GM12878 (cell line): ENCODE measurements at regions not wholly inside any gene's neighbourhood (a gene's known extent, or its start where the extent isn't known, plus 50 kb on each side); places are given as distances from the start of the nearest gene placed in this dataset.
A peak's percentile ranks its signal among the peaks of the same experiment; 100 is the strongest.

Experiments used
- ATAC-seq: fragments of 200-7000 bp; cut with Tn5 transposase; 3 replicates; pipeline ENCODE4 v1.9.1; 2020; ENCODE audit warnings: mild to moderate bottlenecking, moderate library complexity
- BruUV-seq: library from RNA; stranded (reverse); fragments of 400-500 nt; replicated peaks from 2 replicates; lab custom pipeline; 2021; lab: Mats Ljungman, UMichigan
- CTCF ChIA-PET: fragments of 300-600 bp; sonication (Branson Sonifier 250); formaldehyde crosslinking; extraction: SDS; loops from one replicate; lab custom pipeline; 2021; ENCODE audit warnings: inconsistent platforms; lab: Yijun Ruan, JAX
- POLR2A ChIA-PET: fragments of 350-600 bp; formaldehyde crosslinking; extraction: SDS; loops from one replicate; lab custom pipeline; 2021; ENCODE audit warnings: inconsistent platforms; lab: Charles Lee
- RAD21 ChIA-PET: fragments of 300-600 bp; sonication (Branson Sonifier 250); formaldehyde crosslinking; loops from one replicate; lab custom pipeline; 2023; ENCODE audit warnings: antibody characterized with exemption; ENCODE audit not compliant: unreplicated experiment; lab: Charles Lee
- SMC1A ChIA-PET: fragments of 300-600 bp; sonication (Branson Sonifier 250); formaldehyde crosslinking; loops from one replicate; lab custom pipeline; 2023; ENCODE audit not compliant: unreplicated experiment, uncharacterized antibody; lab: Charles Lee
- DNase-seq: peaks from one replicate; pipeline ENCODE4 v3.0.0-alpha.2; 2011; ENCODE audit warnings: low read depth, low spot score
- FAIRE-seq: peaks from 3 replicates; lab custom pipeline; 2011; peaks lifted over from hg19 to GRCh38; lab: Jason Lieb, UNC
- H2AFZ ChIP-seq: 2 replicates; pipeline ENCODE4 v1.6.0; 2011; ENCODE audit warnings: low read depth, low read length, control low read depth; ENCODE audit not compliant: control insufficient read depth
- H3K27ac ChIP-seq: 2 replicates; pipeline ENCODE4 v1.5.1; 2011; ENCODE audit warnings: control low read depth; ENCODE audit not compliant: control insufficient read depth, insufficient read depth
- H3K27me3 ChIP-seq, 2 experiments: replicated peaks in 1 of 2; 2 replicates each; pipeline versions ENCODE4 v1.6.0 to v1.6.1; 2011; ENCODE audit warnings: low read length in 1 of 2; ENCODE audit not compliant: control insufficient read depth in 2 of 2, insufficient read depth in 2 of 2
- H3K36me3 ChIP-seq, 2 experiments: 2 replicates each; pipeline ENCODE4 v1.5.1; 2011; ENCODE audit warnings: low read length in 1 of 2; ENCODE audit not compliant: control insufficient read depth in 2 of 2, insufficient read depth in 2 of 2
- H3K4me1 ChIP-seq: 2 replicates; pipeline ENCODE4 v1.6.1; 2011; ENCODE audit warnings: mild to moderate bottlenecking, low read length, moderate library complexity, mixed read lengths; ENCODE audit not compliant: control insufficient read depth, insufficient read depth
- H3K4me2 ChIP-seq: 2 replicates; pipeline ENCODE4 v1.6.0; 2011; ENCODE audit warnings: control low read depth; ENCODE audit not compliant: control insufficient read depth, insufficient read depth
- H3K4me3 ChIP-seq: fragments of 200-600 bp; sonication (generic); 2 replicates; pipeline ENCODE4 v1.5.1; 2016
- H3K79me2 ChIP-seq: 2 replicates; pipeline ENCODE4 v1.6.0; 2011; ENCODE audit warnings: low read length; ENCODE audit not compliant: control insufficient read depth, insufficient read depth
- H3K9ac ChIP-seq: 2 replicates; pipeline ENCODE4 v1.8.0; 2011; ENCODE audit warnings: low read length, control low read depth, mixed read lengths; ENCODE audit not compliant: control insufficient read depth, insufficient read depth
- H3K9me3 ChIP-seq: replicated peaks from 3 replicates; pipeline ENCODE4 v1.5.1; 2011; ENCODE audit warnings: mild to moderate bottlenecking, low read length; ENCODE audit not compliant: control insufficient read depth, insufficient read depth
- H4K20me1 ChIP-seq: 2 replicates; pipeline ENCODE4 v1.6.0; 2011; ENCODE audit not compliant: control insufficient read depth, insufficient read depth
- CHD1 ChIP-seq: IDR thresholded peaks from 2 replicates; pipeline ENCODE4 v1.6.1; 2012; ENCODE audit warnings: low read depth, low read length, improper control_type of control experiment
- CREB1 ChIP-seq: IDR thresholded peaks from 2 replicates; pipeline ENCODE4 v1.6.1; 2012; ENCODE audit warnings: low read depth, mild to moderate bottlenecking, inconsistent platforms
- CTCF ChIP-seq, 3 experiments: IDR thresholded peaks in 2 of 3; conservative IDR thresholded peaks in 1 of 3; 2 replicates each; pipeline ENCODE4 v1.5.1; 2011; ENCODE audit warnings: low read depth in 3 of 3, low read length in 3 of 3, mild to moderate bottlenecking in 3 of 3, control low read depth in 2 of 3, moderate library complexity in 2 of 3, inconsistent platforms in 1 of 3, mixed read lengths in 1 of 3; ENCODE audit not compliant: control insufficient read depth in 2 of 3, insufficient read depth in 1 of 3; ENCODE audit errors: extremely low read depth in 1 of 3
- ETV6 ChIP-seq, 2 experiments: fragments of 450-650 bp in 1 of 2; IDR thresholded peaks in 1 of 2; conservative IDR thresholded peaks in 1 of 2; 2 replicates each; pipeline ENCODE4 v1.6.1; 2014; ENCODE audit warnings: antibody characterized with exemption in 1 of 2, borderline replicate concordance in 1 of 2, low read depth in 1 of 2, mild to moderate bottlenecking in 1 of 2, moderate library complexity in 1 of 2
- FOS ChIP-seq: IDR thresholded peaks from 3 replicates; pipeline ENCODE4 v1.6.1; 2011; ENCODE audit warnings: borderline replicate concordance; ENCODE audit not compliant: insufficient read length; ENCODE audit errors: extremely low read depth
- KLF5 ChIP-seq: fragments of 450-650 bp; IDR thresholded peaks from 2 replicates; pipeline ENCODE4 v1.6.1; 2014; ENCODE audit warnings: mild to moderate bottlenecking; ENCODE audit not compliant: partially characterized antibody
- MEF2A ChIP-seq: IDR thresholded peaks from 2 replicates; pipeline ENCODE4 v1.6.1; 2011; ENCODE audit warnings: low read depth, mild to moderate bottlenecking, low read length, moderate library complexity; ENCODE audit not compliant: insufficient read depth
- NFIC ChIP-seq: IDR thresholded peaks from 2 replicates; pipeline ENCODE4 v1.6.1; 2012; ENCODE audit warnings: low read depth, mild to moderate bottlenecking, inconsistent platforms, low read length, moderate library complexity
- POU2F2 ChIP-seq: IDR thresholded peaks from 3 replicates; pipeline ENCODE4 v1.6.1; 2011; ENCODE audit warnings: low read depth, mild to moderate bottlenecking, low read length, borderline replicate concordance
- PRDM15 ChIP-seq: fragments of 450-650 bp; formaldehyde crosslinking; IDR thresholded peaks from 2 replicates; pipeline ENCODE4 v1.4.0; 2020; ENCODE audit warnings: mild to moderate bottlenecking, moderate library complexity
- RAD21 ChIP-seq: IDR thresholded peaks from 2 replicates; pipeline ENCODE4 v1.6.1; 2011; ENCODE audit warnings: mild to moderate bottlenecking, low read depth, low read length, moderate library complexity; ENCODE audit not compliant: insufficient read depth
- SMAD5 ChIP-seq: IDR thresholded peaks from 2 replicates; pipeline ENCODE4 v1.6.1; 2016; ENCODE audit warnings: antibody characterized with exemption, low read depth
- SMARCA5 ChIP-seq: fragments of 450-650 bp; IDR thresholded peaks from 2 replicates; pipeline ENCODE4 v1.6.1; 2017; ENCODE audit warnings: mild to moderate bottlenecking
- SRF ChIP-seq, 2 experiments: IDR thresholded peaks; 2 replicates each; pipeline ENCODE4 v1.6.1; 2011; ENCODE audit warnings: low read depth in 2 of 2, low read length in 2 of 2, mild to moderate bottlenecking in 1 of 2, moderate library complexity in 1 of 2
- ZBTB11 ChIP-seq: fragments of 450-650 bp; formaldehyde crosslinking; IDR thresholded peaks from 2 replicates; pipeline ENCODE4 v1.5.0; 2022; ENCODE audit warnings: mild to moderate bottlenecking, missing genetic modification characterization
- ZNF207 ChIP-seq: fragments of 450-650 bp; IDR thresholded peaks from 2 replicates; pipeline ENCODE4 v1.6.1; 2014; ENCODE audit warnings: antibody characterized with exemption, mild to moderate bottlenecking, borderline replicate concordance
- WGBS: methylation state at CpG from one replicate; pipeline ENCODE4 v1.1.6; 2016; ENCODE audit warnings: low lambda C conversion rate; ENCODE audit not compliant: insufficient replicate concordance, insufficient coverage; ENCODE audit errors: missing lambda C conversion rate; 5-methylcytosine and 5-hydroxymethylcytosine counted together
- in situ Hi-C: fragments of 300-500 bp; cut with MboI; formaldehyde crosslinking; loops from 9 replicates; pipeline ENCODE4 v1.14.3; 2018; ENCODE audit warnings: mixed read lengths
- intact Hi-C: fragments of 100-400 bp; cut with micrococcal nuclease; formaldehyde crosslinking; loops from one replicate; pipeline ENCODE4 v1.14.2; 2022; ENCODE audit not compliant: unreplicated experiment

GRCh38 chr6:40774932-40775331 lies 187.8 kb upstream of the LRFN2 start:
- 7% methylated on average over 1 of the region's 1 CpG for WGBS
- no peak overlapping the region for H3K4me3 ChIP-seq
- H3K27ac ChIP-seq = no peak overlapping the region
- CTCF ChIA-PET = interaction anchor here (0.9 kb wide), 1 partner anchor 796 kb away, joined by 3 read pairs; no protein-coding TSS in a partner anchor
- DNase-seq = no peak
- intact Hi-C loops = no loop called here
- ATAC-seq = no peak
- in situ Hi-C loops = no loop called here
- no peaks in the 10 kb centered on the region for H3K79me2 ChIP-seq
- H3K4me1 ChIP-seq = no peaks in the 10 kb centered on the region
- no TSS peak for BruUV-seq
- H4K20me1 ChIP-seq = no peaks in the 10 kb centered on the region
- H3K9me3 ChIP-seq = no peaks in the 10 kb centered on the region; the same call in 2 of the 3 replicates
- RAD21 ChIA-PET = no interaction called here
- no peak overlapping the region for H3K9ac ChIP-seq
- peaks cover 1 to 8% of the 10 kb centered on the region in 2 experiments; a peak in 1 of 4 replicates for H3K27me3 ChIP-seq
- no peak overlapping the region for H3K4me2 ChIP-seq
- no peaks in the 10 kb centered on the region for H3K36me3 ChIP-seq
- H2AFZ ChIP-seq = no peak overlapping the region
- no peak for FAIRE-seq
- SMC1A ChIA-PET = interaction anchor here (0.7 to 1.1 kb wide), 2 partner anchors 225 to 1075 kb away, joined by 3 read pairs; no protein-coding TSS in a partner anchor
- POLR2A ChIA-PET = no interaction called here
- TF ChIP-seq SMARCA5 (no peak), MEF2A (no peak), ZBTB11 (CRISPR knock-in tag) (no peak), POU2F2 (no peak), NFIC (no peak), KLF5 (no peak), SRF (IDR thresholded peaks at IDR 0.05; ENCODE audit: low read depth in 2 of 2, low read length in 2 of 2) (no peak), ETV6 (conservative IDR thresholded peaks at IDR 0.05 in 1 of 2, IDR thresholded peaks at IDR 0.05 in 1 of 2; ENCODE audit: borderline replicate concordance in 1 of 2, low read depth in 1 of 2) (no peak), CHD1 (no peak), FOS (no peak), CREB1 (no peak), RAD21 (0 out of 2 replicates have a peak, but pooled peaks have one; percentile 16), SMAD5 (no peak), CTCF (IDR thresholded peaks at IDR 0.05 in 2 of 3, conservative IDR thresholded peaks at IDR 0.05 in 1 of 3; ENCODE audit: control insufficient read depth in 2 of 3, extremely low read depth in 1 of 3, insufficient read depth in 1 of 3, low read depth in 3 of 3, low read length in 3 of 3) (peak in 2 of 3 experiments; percentile 19 to 44; a peak in 4 of 6 replicates), ZNF207 (no peak), PRDM15 (CRISPR knock-in tag) (no peak)
